Prostate gland (tissue), 2 donors: ENCODE measurements at regions not wholly inside any gene's neighbourhood (a gene's known extent, or its start where the extent isn't known, plus 50 kb on each side); places are given as distances from the start of the nearest gene placed in this dataset.

Source experiments
- CTCF ChIP-seq, 4 experiments: fragments of 200-600 bp in 2 of 4; fragments of 450-650 bp in 2 of 4; sonication (generic) in 2 of 4; IDR thresholded peaks; 1 replicate in 3 of 4; 2 replicates in 1 of 4; pipeline ENCODE4 v1.5.1; 2016 to 2019; ENCODE audit warnings: antibody characterized with exemption in 4 of 4, mild to moderate bottlenecking in 2 of 4, moderate library complexity in 2 of 4
- POLR2A ChIP-seq: fragments of 450-650 bp; IDR thresholded peaks from one replicate; pipeline ENCODE4 v1.6.1; 2016; ENCODE audit warnings: antibody characterized with exemption, mild to moderate bottlenecking
- POLR2AphosphoS5 ChIP-seq: sonication (generic); formaldehyde crosslinking; IDR thresholded peaks from one replicate; pipeline ENCODE4 v1.6.1; 2017; ENCODE audit warnings: antibody characterized with exemption

DNA sequence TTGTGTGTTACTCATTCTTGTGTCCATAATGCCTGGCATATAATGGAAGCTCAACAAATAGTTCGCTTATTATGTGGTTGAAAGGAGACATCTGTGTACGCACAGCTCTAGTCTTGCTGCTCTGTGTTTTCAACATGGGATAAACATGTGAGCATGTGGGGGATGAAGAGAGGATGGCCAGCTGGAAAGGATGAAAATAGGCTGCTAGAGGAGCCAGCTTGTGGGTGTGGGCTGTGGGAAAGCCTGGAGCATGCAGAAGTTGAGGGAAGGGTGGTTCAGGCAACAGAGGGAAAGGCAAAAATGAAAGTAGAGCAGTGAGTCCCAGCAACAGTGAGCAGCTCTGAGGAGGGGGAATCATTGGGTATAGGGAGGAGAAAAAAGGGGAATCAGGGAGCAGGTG, 324.6 kb upstream of the CDH11 start:
- no peak for TF ChIP-seq POLR2AphosphoS5
- no peak for TF ChIP-seq CTCF (IDR thresholded peaks at IDR 0.05)
- TF ChIP-seq POLR2A, result no peak
